Stimulated activated CD4-positive, alpha-beta T cell treated with anti-CD3 and anti-CD28 coated beads, Interleukin-15, amount 100 ng/mL, for 1 hour (primary cell): ENCODE measurements at regions not wholly inside any gene's neighbourhood (a gene's known extent, or its start where the extent isn't known, plus 50 kb on each side); places are given as distances from the start of the nearest gene placed in this dataset.
"Not testable (repeated sequence)": the region's sequence is repeated elsewhere in the genome, so short reads cannot be mapped to it uniquely, and the experiment has no call there.

Experiments
- DNase-seq, 2 donors: peaks; one replicate each; pipeline ENCODE4 v3.0.0-alpha.2; 2020; ENCODE audit warnings: low read depth in 1 of 2, low spot score in 1 of 2

DNA sequence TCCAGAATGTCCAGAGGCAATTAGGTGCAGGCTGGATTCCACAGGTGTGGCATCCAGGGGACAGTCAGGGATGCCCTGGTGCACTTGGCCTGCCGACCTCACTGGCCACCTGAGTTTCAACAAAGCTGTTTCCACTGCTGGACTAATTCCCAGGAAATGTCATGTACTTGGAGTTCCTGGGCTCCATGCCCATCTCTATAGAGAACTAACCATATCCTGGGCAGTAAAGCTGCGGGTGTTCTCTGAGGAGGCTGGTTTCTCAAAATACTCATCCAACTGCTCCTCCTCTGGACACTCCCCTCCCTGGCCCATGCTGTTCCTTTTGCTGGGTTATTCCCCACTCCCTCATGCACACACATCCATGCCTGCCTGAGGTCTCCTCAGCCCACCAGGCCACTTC, 161.9 kb upstream of the SKOR2 start:
- DNase-seq: no peak

DNA sequence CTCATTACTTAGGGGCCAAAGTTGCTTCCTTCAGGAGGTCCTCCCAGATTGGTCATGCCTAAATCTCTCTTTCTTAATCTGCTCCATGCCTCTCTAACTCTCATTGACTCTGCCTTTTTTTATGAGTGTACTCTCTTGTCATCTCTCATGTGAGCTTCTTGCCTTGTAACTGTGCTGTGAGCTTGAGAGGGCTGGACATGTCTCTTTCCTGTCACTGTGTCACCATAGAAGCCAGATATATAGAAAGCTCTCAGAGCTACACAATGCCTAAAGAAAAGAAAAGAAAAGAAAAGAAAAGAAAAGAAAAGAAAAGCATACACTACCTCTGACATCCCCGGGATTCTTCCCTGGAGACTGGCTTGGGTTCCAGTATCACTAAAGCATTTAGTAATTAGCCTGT, 161.5 kb upstream of the SKOR2 start:
- no peak for DNase-seq

DNA sequence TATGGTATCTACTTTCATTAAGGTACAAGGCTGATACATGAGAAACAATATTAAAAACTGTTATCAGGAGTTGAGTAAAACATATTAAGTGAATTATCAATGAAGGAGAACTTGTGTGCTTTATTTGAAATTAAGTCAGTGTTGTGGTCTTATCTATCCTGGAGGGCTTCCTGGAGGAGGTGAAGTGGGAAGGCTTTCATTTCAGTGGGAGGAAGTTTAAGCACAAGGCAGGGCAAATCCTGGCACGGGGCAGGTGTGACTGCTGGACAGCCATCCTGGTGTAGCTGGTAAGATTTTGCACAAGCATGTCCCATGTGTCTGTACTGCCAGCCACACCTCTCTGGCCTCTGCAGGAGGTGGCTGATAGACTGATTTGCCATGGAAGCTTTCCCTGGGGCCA, 159.7 kb upstream of the SKOR2 start:
- DNase-seq: no peak

DNA sequence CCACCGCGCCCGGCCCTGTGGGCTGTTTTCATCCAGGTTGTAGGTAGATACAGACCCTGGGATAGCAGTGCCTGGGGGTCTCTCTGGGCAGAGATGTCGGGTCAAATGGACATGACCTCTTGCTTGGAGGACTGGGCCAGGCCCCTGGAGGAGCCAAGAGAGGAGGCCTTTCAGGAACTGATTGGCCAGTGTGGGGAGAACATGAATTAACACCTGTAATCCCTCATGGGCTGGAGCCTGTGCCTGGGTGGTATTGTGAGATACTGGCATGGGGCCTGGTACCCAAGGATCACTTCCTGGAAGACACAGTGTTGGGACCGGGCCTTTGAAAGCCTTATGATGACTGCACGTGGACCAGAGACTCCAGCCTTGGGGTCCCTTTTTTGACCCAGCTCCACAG, 158.7 kb upstream of the SKOR2 start:
- no peak for DNase-seq

DNA sequence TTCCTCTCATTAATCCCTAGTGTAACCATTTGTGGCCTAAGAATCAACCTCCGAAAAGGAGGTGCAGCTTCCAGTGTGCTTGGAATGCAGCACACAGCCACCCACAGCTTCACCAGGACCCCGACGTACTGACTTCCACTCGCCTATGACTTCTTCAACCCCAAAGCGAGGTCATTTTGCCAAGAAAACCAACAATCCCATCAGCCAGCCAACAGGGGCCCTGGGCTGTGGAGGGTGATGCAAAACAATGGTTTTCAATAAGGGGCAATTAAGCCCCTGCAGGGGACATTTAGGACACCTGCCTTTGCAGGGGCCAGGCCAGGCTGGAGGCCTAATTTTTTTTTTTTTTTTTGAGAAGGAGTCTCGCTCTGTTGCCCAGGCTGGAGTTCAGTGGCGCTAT, 158.1 kb upstream of the SKOR2 start:
- DNase-seq: no peak

DNA sequence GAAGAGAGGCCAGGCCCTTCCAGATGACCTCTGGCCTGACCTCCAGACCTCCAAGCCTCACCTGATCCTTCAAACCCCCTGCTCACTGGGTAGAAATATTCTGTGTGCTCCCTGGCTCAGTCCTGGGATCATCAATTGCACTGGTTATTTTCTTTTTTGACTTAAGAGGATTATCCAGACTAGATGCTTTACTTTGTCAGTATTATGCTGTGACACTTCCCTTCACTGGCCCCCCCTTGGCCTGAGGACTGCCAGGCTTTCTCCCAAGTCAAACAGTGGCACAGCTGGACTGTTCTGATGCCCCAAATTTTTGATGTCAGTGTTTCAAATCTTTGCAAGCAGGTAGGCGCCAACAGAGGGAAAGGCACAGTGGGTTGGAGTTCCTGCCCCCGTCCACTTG, 156.3 kb upstream of the SKOR2 start:
- DNase-seq: no peak

DNA sequence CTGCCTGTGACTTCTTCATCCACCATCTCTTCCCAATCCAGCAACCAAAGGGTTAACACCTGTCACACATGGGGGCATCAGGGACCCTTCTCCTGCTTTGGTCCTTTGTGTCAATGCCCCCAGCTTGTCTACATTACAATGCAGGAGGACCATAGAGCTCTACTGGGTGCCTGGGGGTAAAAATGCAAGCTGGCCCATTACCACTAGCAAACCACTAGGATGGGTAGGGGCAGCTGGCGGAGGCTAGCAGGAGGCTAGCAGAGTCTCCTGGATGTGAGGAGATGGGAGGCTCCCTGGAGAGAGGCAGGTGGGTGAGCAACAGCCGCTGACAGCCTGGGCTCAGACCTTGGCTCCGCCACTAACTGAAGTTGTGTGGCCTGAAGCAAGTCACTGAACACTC, 153.4 kb upstream of the SKOR2 start:
- DNase-seq: no peak

DNA sequence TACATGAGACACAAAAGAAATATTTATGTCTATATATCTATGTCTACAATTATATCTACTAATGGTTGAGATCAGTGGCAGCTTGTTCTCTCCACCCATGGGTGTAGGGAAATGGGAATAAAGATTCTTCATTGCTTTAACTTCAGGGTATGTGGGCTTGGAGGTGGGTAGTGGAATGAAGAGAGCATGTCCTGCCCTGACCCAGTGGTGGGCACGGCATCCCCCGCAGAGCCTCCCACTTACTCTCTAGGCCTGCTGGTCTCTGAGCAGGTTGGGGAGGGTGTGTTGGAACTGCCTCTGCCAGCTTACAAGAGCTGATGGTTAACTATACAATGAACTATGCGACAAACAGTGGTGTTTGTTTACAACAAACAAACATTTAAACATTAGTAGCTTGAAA, 152.5 kb upstream of the SKOR2 start:
- DNase-seq: no peak

DNA sequence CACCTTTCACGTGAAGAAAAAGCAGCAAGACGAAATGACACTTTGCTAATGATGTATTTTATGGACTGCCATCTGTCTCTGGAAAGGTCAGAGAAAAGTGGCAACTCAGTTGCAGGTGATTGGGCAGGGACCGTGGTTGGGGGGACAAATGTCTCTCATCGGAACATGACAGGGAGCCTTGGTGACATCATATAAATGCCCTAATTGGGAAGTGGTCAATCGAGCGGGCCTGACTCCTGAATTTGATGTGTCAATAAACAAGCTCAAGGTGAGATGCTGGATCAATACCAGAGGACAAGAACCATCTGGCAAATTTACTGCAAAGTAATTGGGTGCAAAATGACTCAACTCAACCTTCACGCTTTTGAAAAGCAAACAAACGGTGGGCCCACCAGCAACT, 151.9 kb upstream of the SKOR2 start:
- no peak for DNase-seq

DNA sequence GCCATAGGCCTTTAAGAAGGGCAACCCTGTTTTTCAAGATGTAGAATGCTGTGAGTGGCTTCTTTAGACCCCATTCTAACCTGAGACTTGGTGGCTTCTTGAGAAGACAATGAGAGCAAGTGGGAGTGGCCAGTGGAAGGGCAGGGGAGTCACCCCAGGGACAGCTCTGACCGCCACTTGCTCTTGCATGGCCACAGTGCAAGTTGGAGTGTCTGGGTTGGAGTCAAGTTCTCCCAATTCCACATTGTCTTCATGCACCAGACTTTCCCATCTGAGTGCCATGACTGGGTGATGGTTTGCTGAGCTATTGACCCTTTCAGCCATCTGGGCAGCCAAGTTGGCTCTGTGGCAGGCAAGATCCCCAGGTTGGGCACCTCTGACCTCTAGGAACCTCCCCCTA, 148.0 kb upstream of the SKOR2 start:
- no peak for DNase-seq

DNA sequence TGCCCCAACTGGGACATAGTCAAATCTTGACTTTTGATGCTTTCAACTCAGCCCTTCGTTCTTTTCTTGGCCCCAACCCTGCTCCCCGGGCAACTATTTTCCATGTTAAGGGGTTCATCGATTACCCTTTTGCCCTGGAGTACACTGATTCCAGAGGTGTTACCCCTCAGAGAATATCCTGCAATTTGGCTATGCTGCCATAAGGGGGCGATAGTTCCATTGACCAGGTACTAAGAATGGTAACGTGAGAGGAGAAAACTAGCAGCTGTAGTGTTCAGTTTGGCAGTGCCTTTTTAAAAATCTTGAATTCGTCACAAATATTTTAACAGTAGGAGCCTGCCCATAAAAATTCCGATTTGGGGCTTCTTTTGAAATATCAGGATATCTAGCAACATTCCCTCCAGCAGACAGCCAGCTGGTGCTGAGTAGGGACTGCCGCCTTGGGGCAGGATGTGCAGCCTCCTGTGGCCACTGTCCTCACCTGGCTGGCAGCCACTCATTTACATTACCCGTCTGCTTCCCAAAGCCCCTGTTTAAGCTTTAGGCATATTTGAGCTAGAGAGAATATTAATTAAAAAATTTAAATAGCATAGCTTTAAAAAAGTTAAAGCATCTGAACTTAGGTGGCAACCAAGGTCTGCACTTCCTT, 146.3 kb upstream of the SKOR2 start:
- DNase-seq: no peak

DNA sequence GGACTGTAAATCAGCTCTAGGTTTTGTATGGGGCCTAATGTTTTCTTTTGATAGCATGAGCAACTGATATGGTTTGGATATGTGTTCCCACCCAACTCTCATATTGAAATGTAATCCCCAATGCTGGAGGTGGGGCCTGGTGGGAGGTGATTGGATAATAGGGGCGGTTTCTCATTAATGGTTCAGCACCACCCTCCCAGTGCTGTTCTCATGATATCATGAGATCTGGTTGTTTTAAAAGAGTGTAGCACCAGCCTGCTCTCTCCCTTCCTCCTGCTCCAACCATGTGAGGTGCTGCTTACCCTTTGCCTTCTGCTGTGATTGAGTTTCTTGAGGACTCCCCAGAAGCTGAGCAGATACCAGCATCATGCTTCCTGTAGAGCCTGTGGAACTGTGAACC, 140.2 kb upstream of the SKOR2 start:
- DNase-seq: no peak

DNA sequence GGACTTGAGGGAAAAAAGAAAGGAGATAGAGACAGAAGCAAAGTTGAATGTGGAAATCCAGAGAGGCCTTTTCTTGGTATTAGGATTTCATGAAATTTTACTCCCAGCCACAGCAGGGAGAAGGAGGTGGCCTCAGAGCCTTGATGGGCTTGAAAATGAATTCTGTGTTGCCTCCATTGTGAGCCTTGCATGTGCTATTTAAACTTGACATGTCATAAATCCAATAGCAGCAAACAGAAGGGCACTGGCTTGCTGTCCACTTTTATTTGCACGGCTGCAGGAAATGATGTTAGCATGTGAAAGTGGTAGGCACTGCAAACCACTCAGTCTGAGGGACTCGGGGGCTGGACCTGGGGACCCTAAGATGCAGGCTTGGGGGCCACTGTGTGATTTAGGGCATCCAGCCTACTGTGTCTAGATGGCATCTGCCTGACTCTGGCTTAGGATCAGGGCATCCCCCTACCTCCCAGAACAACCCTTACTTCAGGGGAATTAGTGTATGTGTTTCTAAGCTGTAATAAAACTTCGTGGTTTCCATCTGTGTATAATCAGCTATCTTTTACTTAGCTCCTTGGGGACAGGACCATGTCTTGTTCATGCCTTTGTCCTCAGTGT, 139.1 kb upstream of the SKOR2 start:
- no peak for DNase-seq

DNA sequence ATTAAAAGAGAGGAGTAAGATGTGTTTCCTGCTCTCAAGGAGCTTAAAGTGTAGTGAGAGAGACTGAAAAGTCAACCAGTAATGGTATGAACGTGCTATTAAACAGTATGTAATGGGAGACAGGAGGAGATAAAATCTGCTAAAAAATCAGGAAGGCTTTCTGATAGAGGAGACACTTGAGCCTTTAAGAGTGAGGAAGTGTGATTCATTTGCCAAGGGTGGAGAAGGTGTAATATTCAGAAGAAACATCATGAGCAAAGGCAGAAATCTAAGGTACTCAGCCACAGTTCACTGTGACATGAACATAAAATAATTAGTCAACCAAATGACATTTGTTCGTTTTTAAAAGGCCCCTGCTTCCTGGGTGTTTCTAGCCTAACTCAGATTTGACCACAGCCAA, 137.8 kb upstream of the SKOR2 start:
- DNase-seq: no peak

DNA sequence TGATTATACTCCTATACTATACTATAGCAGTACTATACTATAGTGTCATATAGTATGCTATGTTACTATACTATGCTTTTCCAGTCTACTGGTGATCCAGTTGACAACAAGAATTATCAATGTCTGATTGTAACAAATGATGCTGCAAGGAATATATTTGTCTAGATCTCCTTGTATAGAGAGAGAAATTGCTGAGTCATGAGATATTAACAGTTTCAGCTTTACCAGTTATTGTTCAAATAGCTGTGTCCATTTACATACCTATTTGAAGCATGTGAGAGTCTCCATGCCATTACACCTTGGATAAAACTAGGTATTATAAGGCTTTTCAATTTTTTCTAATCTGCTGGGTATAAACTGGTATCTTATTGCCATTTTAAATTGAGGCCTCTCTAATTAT, 136.4 kb upstream of the SKOR2 start:
- no peak for DNase-seq

DNA sequence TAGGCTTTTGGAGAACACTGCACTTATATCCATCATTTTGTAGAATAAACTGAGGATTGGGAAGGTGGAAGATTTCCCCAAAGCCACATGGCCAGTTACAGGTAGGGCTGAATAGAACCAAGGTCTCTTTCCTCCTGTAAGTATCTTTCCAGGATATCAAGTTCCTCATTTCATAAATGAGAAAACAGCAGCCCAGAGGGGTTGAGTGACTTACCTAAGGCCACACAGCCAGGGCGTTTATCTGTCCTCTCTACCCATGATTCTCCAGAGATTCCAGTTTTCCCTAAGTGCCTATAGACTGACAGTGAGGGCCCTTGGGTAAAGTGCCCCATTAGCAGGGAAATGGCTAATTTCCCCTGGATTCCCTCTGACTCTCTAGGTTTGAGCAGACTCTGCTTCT, 132.3 kb upstream of the SKOR2 start:
- DNase-seq: no peak

DNA sequence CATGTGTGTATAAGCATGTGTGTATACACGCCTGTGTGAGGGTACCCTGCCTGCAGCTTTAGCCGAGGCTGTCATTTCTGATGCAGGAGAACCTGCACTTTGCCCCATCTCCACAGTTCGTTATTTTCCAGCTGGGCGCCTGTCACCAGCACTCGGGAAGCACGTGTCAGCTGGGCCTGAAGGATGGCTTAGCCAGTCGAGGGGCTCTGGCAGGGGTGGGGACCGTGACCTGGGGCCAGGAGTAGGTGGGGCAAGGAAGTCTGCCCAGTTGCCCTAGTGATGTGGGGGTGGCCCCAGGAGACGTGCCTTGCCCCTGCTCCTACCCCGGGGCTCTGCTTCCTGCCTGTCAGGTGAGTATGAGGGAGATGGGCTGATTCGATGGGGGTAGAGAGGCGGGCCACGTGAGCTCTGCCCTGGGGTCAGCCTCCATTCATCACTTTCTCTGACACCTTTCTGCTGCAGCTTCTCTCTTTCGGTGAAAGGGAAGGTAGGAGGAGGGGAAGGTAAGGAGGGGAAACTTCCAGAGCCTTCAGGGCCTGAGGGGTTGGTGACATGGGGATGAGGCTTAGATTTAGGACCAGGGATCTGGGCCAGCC, 130.6 kb upstream of the SKOR2 start:
- no peak for DNase-seq

DNA sequence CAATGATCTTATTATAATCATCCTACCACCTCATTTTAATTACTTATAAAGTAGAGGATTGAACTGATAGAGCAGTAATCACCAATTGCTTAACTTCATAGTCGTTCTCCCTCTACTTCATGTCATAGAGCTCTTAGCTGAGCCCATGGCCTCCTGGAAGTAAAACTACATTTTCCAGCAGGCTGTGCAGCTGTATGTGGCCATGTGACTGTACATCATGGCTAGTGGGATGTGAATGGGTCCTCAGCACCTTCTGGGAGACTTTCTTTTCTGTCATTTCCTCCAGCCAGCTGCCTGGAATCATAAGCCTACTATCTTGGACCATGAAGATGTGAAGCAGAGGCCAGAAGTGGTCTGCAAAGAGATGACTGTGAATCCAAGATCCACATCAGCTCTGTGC, 128.7 kb upstream of the SKOR2 start:
- no peak for DNase-seq

DNA sequence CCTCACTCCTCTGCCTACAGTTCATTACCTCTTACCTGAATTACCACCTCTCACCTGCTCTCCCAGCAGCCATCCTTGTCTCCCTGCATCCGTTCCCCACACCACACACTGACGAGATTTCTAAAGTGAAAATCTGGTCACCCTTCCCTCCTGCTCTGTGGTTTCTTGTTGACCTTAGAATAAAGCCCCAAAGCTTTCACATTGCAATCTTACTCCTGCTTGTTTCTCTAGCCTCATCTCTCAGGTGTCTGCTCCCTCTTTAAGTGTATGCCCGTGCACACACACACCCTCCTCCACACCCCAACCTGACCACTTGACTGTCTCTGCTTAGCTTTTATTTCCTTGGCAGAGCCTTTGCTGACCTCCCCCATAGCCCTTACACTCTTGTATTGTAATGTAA, 122.0 kb upstream of the SKOR2 start:
- no peak for DNase-seq

DNA sequence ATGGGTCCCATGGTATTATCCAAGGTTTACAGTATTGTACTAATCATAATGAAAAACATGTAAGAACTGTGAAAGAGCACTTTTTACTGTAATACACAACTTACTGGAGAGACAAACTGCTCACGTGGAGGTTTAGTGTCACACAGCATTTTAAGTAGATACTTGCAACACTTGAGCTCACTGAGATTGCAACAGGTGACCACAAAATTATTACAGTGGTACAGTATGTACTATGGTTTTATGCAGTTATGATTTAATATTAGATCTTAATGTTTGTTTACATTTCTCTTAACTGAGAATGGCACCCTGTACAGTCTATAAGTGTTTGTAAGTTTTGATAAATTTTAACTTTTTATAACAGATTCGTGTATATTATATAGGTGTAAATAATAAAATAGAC, 118.6 kb upstream of the SKOR2 start:
- DNase-seq: no peak

DNA sequence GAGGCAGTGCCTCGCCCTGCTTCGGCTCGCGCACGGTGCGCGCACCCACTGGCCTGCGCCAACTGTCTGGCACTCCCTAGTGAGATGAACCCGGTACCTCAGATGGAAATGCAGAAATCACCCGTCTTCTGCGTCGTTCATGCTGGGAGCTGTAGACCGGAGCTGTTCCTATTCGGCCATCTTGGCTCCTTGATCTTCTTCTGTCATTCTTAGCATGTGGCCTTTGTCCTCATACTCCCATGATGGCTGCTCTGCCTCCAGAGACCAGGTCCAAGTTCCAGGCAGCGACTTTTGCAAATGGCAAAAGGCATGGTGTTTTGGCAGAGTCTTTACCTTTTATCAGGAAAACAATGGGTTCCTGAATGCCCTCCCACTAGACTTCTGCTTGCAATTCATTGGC, 102.6 kb upstream of the SKOR2 start:
- not testable (repeated sequence) for DNase-seq

DNA sequence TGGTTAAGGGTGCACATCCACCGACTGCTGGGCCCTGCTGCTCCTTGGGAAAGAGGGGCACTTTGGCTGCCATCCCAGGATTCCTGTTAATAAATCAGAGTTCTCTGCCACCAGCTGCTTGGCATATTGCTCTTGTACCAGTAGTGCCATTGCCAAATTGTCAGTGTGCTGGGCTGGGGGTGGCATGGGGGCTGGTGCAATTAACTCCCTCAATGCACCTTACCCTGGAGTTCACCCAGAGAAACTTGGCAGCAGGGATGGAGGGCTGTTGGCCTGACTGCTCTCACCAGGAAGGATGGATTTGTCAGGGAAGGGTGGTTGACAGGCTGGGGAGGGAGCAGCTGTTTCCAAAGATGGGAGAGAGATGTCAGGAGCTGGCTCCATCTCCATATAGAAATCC, 94.6 kb upstream of the SKOR2 start:
- DNase-seq: no peak

DNA sequence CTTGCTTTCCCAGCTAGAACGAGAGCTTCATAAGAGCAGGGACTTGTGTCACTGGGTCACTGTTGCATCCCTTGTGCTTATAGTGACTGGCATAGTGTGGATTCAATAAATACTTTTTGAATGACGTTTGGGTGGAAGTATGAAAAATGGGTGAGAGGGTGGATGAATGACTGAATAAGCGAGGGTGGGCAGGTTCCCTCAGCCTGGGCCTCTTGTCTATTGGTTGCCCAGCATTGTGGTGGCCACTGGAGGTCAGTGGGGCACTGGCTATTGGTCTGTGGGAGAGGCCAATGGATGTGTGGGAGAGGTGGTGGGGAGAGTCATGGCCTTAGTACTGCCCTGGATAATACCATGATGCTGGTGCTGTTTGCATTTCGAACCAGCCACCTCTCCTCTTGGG, 93.8 kb upstream of the SKOR2 start:
- no peak for DNase-seq
